HCT116 (cell line): ENCODE measurements at regions not wholly inside any gene's neighbourhood (a gene's known extent, or its start where the extent isn't known, plus 50 kb on each side); places are given as distances from the start of the nearest gene placed in this dataset.

Experiments
- ATAC-seq: fragments of 200-7000 bp; cut with Tn5 transposase; 2 replicates; pipeline ENCODE4 v1.9.1; 2020; ENCODE audit warnings: mild to moderate bottlenecking, moderate library complexity
- BruUV-seq: library from RNA; stranded (reverse); fragments of 400-500 nt; replicated peaks from 2 replicates; lab custom pipeline; 2021; lab: Mats Ljungman, UMichigan
- CTCF ChIA-PET: fragments of 300-600 bp; sonication (Branson Sonifier 250); formaldehyde crosslinking; loops from one replicate; lab custom pipeline; 2021; ENCODE audit warnings: antibody characterized with exemption; lab: Charles Lee
- POLR2A ChIA-PET: fragments of 300-600, 350-600 bp; sonication (Branson Sonifier 250); formaldehyde crosslinking; loops from one replicate; lab custom pipeline; 2021; ENCODE audit warnings: antibody characterized with exemption; lab: Charles Lee
- RAD21 ChIA-PET, 2 experiments: fragments of 300-600 bp; sonication (Branson Sonifier 250); formaldehyde crosslinking; loops; one replicate each; lab custom pipeline; 2023; ENCODE audit warnings: low total read pairs in 2 of 2; ENCODE audit not compliant: uncharacterized antibody in 2 of 2, unreplicated experiment in 2 of 2, low non-redundant PET in 1 of 2; lab: Charles Lee
- DNase-seq: peaks from one replicate; pipeline ENCODE4 v3.0.0-alpha.2; 2010; ENCODE audit warnings: low read depth, low spot score
- H2AFZ ChIP-seq: fragments of 200-600 bp; shearing (Covaris generic), sonication (generic); 2 replicates; pipeline ENCODE4 v1.6.1; 2017; ENCODE audit warnings: low read depth, mixed run types, mixed read lengths, antibody characterized with exemption, low read length; ENCODE audit not compliant: poor library complexity, severe bottlenecking
- H3K27ac ChIP-seq: 2 replicates; pipeline ENCODE4 v1.5.1; 2012; ENCODE audit warnings: low read depth, low read length
- H3K27me3 ChIP-seq: fragments of 200-600 bp; sonication (generic); 2 replicates; pipeline ENCODE4 v1.6.1; 2016; ENCODE audit warnings: mixed run types, low read length, mixed read lengths; ENCODE audit not compliant: insufficient read depth
- H3K36me3 ChIP-seq, 2 experiments: fragments of 200-500 bp in 1 of 2; fragments of 200-600 bp in 1 of 2; sonication (Bioruptor generic) in 1 of 2; sonication (generic) in 1 of 2; 2 replicates each; pipeline versions ENCODE4 v1.5.1 to v1.6.1; 2014 to 2016; ENCODE audit warnings: low read length in 2 of 2, inconsistent platforms in 1 of 2, mixed read lengths in 1 of 2, mixed run types in 1 of 2; ENCODE audit not compliant: insufficient read depth in 2 of 2, control insufficient read depth in 1 of 2
- H3K4me1 ChIP-seq, 2 experiments: fragments of 200-600 bp in 1 of 2; sonication (generic) in 1 of 2; 2 replicates each; pipeline versions ENCODE4 v1.5.1 to v1.6.1; 2012 to 2017; ENCODE audit warnings: low read length in 2 of 2, inconsistent platforms in 1 of 2, mild to moderate bottlenecking in 1 of 2, mixed read lengths in 1 of 2, mixed run types in 1 of 2, moderate library complexity in 1 of 2; ENCODE audit not compliant: insufficient read depth in 2 of 2, control insufficient read depth in 1 of 2
- H3K4me2 ChIP-seq: fragments of 200-600 bp; sonication (generic); 2 replicates; pipeline ENCODE4 v1.6.1; 2017; ENCODE audit warnings: mixed run types, low read length, mixed read lengths
- H3K4me3 ChIP-seq, 2 experiments: fragments of 200-600 bp in 1 of 2; sonication (generic) in 1 of 2; replicated peaks in 1 of 2; 2 replicates each; pipeline ENCODE4 v1.5.1; 2011 to 2016; ENCODE audit warnings: low read length in 2 of 2, control low read depth in 1 of 2, low read depth in 1 of 2, mild to moderate bottlenecking in 1 of 2, mixed read lengths in 1 of 2, mixed run types in 1 of 2
- H3K79me2 ChIP-seq: fragments of 200-600 bp; sonication (generic); 2 replicates; pipeline ENCODE4 v1.6.1; 2017; ENCODE audit warnings: mild to moderate bottlenecking, mixed run types, low read length, moderate library complexity, mixed read lengths; ENCODE audit not compliant: insufficient read depth
- H3K9ac ChIP-seq: fragments of 200-600 bp; sonication (generic); 2 replicates; pipeline ENCODE4 v1.6.1; 2016; ENCODE audit warnings: low read length, mixed read lengths
- H3K9me2 ChIP-seq: fragments of 200-600 bp; sonication (generic), shearing (Covaris generic); 2 replicates; pipeline ENCODE4 v1.6.1; 2017; ENCODE audit warnings: mixed run types, mild to moderate bottlenecking, moderate library complexity; ENCODE audit not compliant: insufficient read depth
- H3K9me3 ChIP-seq, 2 experiments: fragments of 200-500 bp in 1 of 2; fragments of 200-600 bp in 1 of 2; sonication (Bioruptor generic) in 1 of 2; sonication (generic) in 1 of 2; 2 replicates each; pipeline ENCODE4 v1.6.1; 2014 to 2017; ENCODE audit warnings: low read length in 2 of 2, mixed read lengths in 2 of 2, inconsistent platforms in 1 of 2, low read depth in 1 of 2, mild to moderate bottlenecking in 1 of 2, mixed run types in 1 of 2, moderate library complexity in 1 of 2; ENCODE audit not compliant: control insufficient read depth in 1 of 2, insufficient read depth in 1 of 2
- H4K20me1 ChIP-seq: fragments of 200-600 bp; sonication (generic), shearing (Covaris generic); 2 replicates; pipeline ENCODE4 v1.6.1; 2017; ENCODE audit warnings: mixed run types, mild to moderate bottlenecking, moderate library complexity; ENCODE audit not compliant: insufficient read depth
- CBX3 ChIP-seq: IDR thresholded peaks from 2 replicates; pipeline ENCODE4 v1.6.1; 2012; ENCODE audit warnings: low read depth
- CEBPB ChIP-seq: IDR thresholded peaks from 2 replicates; pipeline ENCODE4 v1.6.1; 2012; ENCODE audit warnings: low read depth
- CTCF ChIP-seq, 3 experiments: fragments of 200-600 bp in 1 of 3; sonication (generic) in 1 of 3; IDR thresholded peaks in 2 of 3; conservative IDR thresholded peaks in 1 of 3; 2 replicates each; pipeline ENCODE4 v1.5.1; 2012 to 2017; ENCODE audit warnings: low read depth in 2 of 3, low read length in 2 of 3, antibody characterized with exemption in 1 of 3, borderline replicate concordance in 1 of 3, control low read depth in 1 of 3, mild to moderate bottlenecking in 1 of 3, mixed read lengths in 1 of 3, mixed run types in 1 of 3, moderate library complexity in 1 of 3; ENCODE audit not compliant: insufficient read depth in 1 of 3
- EGR1 ChIP-seq: IDR thresholded peaks from 2 replicates; pipeline ENCODE4 v1.6.1; 2012; ENCODE audit warnings: low read depth
- ELF1 ChIP-seq: IDR thresholded peaks from 2 replicates; pipeline ENCODE4 v1.6.1; 2012; ENCODE audit warnings: low read depth, borderline replicate concordance
- EZH2 ChIP-seq: fragments of 200-600 bp; sonication (generic); IDR thresholded peaks from 2 replicates; pipeline ENCODE4 v1.6.1; 2017; ENCODE audit warnings: antibody characterized with exemption, mixed run types
- EZH2phosphoT487 ChIP-seq: fragments of 200-600 bp; IDR thresholded peaks from 2 replicates; pipeline ENCODE4 v1.6.1; 2018; ENCODE audit warnings: antibody characterized with exemption, borderline replicate concordance
- FOSL1 ChIP-seq: IDR thresholded peaks from 2 replicates; pipeline ENCODE4 v1.6.1; 2012; ENCODE audit warnings: low read depth
- MAX ChIP-seq: IDR thresholded peaks from 2 replicates; pipeline ENCODE4 v1.6.1; 2012
- POLR2A ChIP-seq: IDR thresholded peaks from 2 replicates; pipeline ENCODE4 v1.7.0; 2011; ENCODE audit warnings: borderline replicate concordance; ENCODE audit not compliant: insufficient read depth, insufficient read length; ENCODE audit errors: extremely low read depth
- RAD21 ChIP-seq: IDR thresholded peaks from 2 replicates; pipeline ENCODE4 v1.6.1; 2012; ENCODE audit warnings: low read depth, mild to moderate bottlenecking
- SIN3A ChIP-seq: IDR thresholded peaks from 2 replicates; pipeline ENCODE4 v1.6.1; 2012; ENCODE audit warnings: low read depth
- SP1 ChIP-seq: IDR thresholded peaks from 2 replicates; pipeline ENCODE4 v1.6.1; 2012; ENCODE audit warnings: low read depth
- ZBTB33 ChIP-seq: IDR thresholded peaks from 2 replicates; pipeline ENCODE4 v1.6.1; 2011; ENCODE audit warnings: mild to moderate bottlenecking, low read length, moderate library complexity; ENCODE audit not compliant: insufficient replicate concordance; ENCODE audit errors: extremely low read depth
- ZFX ChIP-seq: fragments of 450-650 bp; IDR thresholded peaks from 2 replicates; pipeline ENCODE4 v1.6.1; 2017
- ZNF274 ChIP-seq: fragments of 200-500 bp; sonication (Bioruptor generic); IDR thresholded peaks from 2 replicates; pipeline ENCODE4 v1.6.1; 2014; ENCODE audit warnings: mild to moderate bottlenecking, low read depth, low read length, inconsistent platforms
- intact Hi-C: fragments of 100-400 bp; cut with micrococcal nuclease; formaldehyde crosslinking; loops from 2 replicates; pipeline ENCODE4 v1.10.0; 2022

GRCh38 chr4:176970853-176971252 lies 178.1 kb upstream of the VEGFC start:
- POLR2A ChIA-PET: no interaction called here
- CTCF ChIA-PET: no interaction called here
- ATAC-seq (no peak), DNase-seq (no peak)
- BruUV-seq: no TSS peak
- Histone ChIP-seq H3K9ac (no peak overlapping the region), H2AFZ (no peak overlapping the region), H3K4me2 (no peak overlapping the region), H4K20me1 (no peaks in the 10 kb centered on the region), H3K27ac (no peak overlapping the region), H3K79me2 (no peaks in the 10 kb centered on the region), H3K9me3 (no peaks in the 10 kb centered on the region), H3K9me2 (no peaks in the 10 kb centered on the region), H3K36me3 (no peaks in the 10 kb centered on the region), H3K4me1 (no peaks in the 10 kb centered on the region), H3K4me3 (no peak overlapping the region), H3K27me3 (no peaks in the 10 kb centered on the region)
- intact Hi-C loops: no loop called here
- RAD21 ChIA-PET: no interaction called here
- no peak for TF ChIP-seq MAX
- TF ChIP-seq SP1: no peak
- TF ChIP-seq ZBTB33: no peak
- TF ChIP-seq FOSL1: no peak
- no peak for TF ChIP-seq RAD21
- no peak for TF ChIP-seq ELF1
- no peak for TF ChIP-seq EZH2phosphoT487
- TF ChIP-seq POLR2A: no peak
- no peak for TF ChIP-seq ZNF274
- no peak for TF ChIP-seq EZH2
- no peak for TF ChIP-seq EGR1
- TF ChIP-seq CTCF (IDR thresholded peaks at IDR 0.05 in 2 of 3, conservative IDR thresholded peaks at IDR 0.05 in 1 of 3; ENCODE audit: borderline replicate concordance in 1 of 3, insufficient read depth in 1 of 3, low read depth in 2 of 3, low read length in 2 of 3): no peak
- TF ChIP-seq SIN3A: no peak
- TF ChIP-seq ZFX: no peak
- TF ChIP-seq CBX3: no peak
- TF ChIP-seq CEBPB: no peak
